NCI-H1930 (cell line): ENCODE measurements at regions not wholly inside any gene's neighbourhood (a gene's known extent, or its start where the extent isn't known, plus 50 kb on each side); places are given as distances from the start of the nearest gene placed in this dataset.
"Not testable (repeated sequence)": the region's sequence is repeated elsewhere in the genome, so short reads cannot be mapped to it uniquely, and the experiment has no call there.

Experiments
- DNase-seq, 2 experiments: peaks; one replicate each; lab custom pipeline; 2025; lab: John Stamatoyannopoulos, UW

- no peak for DNase-seq
Observed at GRCh38 chr7:36037121-36037662, 115.9 kb upstream of the EEPD1 start.

DNA sequence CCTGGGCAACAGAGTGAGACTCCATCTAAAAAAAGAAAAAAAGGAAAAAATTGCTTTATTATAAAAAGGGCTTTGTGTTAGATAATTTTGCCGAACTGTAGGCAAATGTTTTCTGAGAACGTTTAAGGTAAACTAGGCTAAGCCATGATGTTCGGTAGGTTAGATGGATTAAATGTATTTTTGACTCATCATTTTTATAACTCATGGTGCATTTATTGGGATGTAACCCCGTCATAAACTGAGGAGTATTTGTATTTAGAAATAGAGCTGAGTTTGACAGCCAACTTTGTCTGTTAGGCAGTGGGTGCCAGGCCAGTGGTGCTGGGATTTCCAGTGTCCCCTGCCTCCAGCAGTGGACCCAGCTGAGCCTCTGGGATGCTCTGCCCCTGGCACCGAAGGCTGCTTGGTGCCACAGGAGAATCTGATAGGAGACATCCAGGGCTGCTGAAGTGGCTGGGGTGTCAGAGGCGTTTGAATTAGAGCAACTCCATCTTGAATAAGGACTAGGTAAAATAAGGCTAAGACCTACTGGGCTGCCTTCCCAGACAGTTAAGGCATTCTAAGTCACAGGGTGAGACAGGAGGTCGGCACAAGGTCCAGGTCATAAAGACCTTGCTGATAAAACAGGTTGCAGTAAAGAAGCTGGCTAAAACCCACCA is 114.9 kb upstream of the EEPD1 start:
- DNase-seq = no peak

- DNase-seq = no peak
Observed at GRCh38 chr7:36039243-36039642, 113.8 kb upstream of the EEPD1 start.

DNA sequence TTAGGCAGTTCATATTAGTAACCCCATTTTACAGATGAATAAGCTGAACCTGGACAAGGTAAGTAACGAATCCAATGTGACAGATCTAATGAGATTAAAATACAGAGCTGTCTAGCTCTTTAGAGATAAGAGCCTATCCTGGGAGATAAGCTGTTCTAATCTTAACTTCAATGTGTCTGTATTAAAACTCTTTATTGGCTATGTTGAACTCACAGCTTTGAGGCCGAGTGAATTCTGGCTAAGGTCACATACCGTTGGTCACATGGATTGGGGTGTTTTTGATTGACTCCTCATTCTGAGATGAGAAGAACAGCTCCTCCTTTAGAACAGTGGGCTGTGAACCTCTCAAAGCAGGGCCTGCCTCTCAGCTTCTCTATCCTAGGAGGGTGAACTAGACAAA is 113.4 kb upstream of the EEPD1 start:
- no peak for DNase-seq

DNA sequence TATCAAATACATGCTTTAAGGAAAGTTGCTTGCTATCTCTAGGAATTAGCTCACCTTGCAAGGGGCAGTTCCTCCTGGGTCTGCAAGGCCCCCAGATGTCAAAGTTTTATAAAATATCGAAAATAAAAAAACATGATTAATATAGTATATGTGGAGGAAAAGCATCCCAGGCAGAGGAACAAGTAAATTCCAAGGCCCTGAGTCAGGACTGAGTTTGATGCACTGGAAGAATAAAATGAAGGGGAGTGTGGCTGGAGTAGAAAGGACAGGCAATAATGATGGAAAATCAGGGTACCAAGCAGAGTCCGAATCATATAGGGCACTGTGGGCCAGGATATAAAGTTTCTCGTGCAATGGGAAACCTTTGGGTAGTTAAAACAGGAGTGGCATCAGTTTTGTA is 112.4 kb upstream of the EEPD1 start:
- DNase-seq = no peak

DNA sequence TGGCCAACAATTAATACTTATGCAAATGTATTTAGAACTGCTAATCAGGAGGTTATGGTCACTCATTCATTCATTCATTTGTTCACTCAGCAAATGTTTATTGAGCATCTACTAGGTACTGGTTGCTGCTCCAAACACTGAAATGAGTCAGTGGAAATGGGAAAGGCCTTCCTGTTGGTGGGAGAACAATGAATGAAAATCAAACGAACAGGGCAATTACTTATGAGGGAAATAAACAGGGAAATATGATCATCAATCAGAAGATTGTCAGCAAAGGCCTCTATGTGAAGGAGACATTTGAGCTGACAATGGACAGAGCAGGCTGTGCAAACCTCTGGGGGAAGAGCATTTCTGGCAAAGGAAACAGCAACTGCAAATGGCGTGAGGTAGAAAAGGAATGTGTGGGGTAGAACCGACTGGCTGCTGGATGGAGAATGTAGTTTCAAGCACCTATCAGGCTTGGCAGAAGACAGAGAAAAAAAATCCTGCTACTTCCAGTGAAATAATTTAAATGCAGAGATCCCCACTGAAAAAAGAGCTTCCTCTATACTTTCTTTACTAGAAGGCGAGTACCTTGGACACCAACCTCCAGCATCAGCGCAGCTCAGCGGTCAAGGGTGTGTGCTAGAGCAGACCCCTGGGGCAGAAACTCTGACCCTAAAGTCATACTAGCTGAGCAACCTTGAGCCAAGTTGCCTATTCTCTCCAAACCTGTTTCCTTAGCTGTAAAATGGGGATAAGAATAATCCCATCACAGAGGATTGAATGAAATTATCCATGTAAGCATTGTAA is 108.8 kb upstream of the EEPD1 start:
- no peak for DNase-seq

- no peak for DNase-seq
Observed at GRCh38 chr7:36045326-36045725, 107.7 kb upstream of the EEPD1 start.

DNA sequence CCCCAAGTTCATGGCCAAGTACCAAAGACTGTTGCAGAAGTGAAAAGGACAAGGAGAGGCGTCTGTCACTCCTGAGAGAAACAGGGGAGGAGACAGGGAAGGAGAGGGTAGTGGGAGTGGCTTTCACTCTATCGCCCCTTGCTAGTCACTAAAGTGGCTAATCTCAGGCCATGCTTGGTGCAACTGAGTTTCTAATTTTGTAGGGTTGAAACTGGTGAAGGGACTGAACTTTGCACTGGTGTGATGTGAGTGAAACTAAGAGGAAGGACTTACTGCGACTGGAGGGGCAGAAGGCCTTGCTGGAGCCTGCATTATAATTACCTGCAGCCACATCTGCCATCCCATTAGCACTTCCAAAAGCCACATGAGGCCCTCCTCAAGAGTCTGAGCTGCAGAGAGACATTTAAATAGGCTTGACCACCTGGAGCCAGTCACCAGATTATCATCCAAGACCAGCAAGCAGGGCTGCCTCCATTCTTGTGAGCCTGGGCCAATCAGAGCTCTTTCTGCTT is 107.2 kb upstream of the EEPD1 start:
- DNase-seq = no peak

GRCh38 chr7:36047091-36047658 is 105.9 kb upstream of the EEPD1 start:
- DNase-seq = no peak

- no peak for DNase-seq
Observed at GRCh38 chr7:36048141-36048901, 104.7 kb upstream of the EEPD1 start.

DNA sequence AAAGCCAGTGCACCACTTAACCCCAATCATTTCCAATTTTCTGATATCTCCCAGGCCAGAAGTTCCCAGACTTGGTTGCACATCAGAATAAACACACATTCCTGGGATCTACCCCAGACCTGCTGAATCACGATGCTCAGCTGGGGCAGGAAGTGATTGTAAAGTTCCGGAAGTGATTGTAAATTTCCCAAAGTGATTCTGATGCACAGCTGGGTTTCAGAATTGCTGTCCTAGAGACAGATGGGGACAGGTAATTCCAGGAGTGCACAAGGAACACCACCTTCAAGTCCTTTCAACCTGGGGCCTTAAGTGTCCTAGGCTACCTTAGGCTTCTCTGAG is 104.2 kb upstream of the EEPD1 start:
- DNase-seq = no peak

- DNase-seq = no peak
Observed at GRCh38 chr7:36051501-36051900, 101.6 kb upstream of the EEPD1 start.

- no peak for DNase-seq
Observed at GRCh38 chr7:36053589-36053988, 99.5 kb upstream of the EEPD1 start.

- DNase-seq = no peak
Observed at GRCh38 chr7:36054637-36055036, 98.4 kb upstream of the EEPD1 start.

DNA sequence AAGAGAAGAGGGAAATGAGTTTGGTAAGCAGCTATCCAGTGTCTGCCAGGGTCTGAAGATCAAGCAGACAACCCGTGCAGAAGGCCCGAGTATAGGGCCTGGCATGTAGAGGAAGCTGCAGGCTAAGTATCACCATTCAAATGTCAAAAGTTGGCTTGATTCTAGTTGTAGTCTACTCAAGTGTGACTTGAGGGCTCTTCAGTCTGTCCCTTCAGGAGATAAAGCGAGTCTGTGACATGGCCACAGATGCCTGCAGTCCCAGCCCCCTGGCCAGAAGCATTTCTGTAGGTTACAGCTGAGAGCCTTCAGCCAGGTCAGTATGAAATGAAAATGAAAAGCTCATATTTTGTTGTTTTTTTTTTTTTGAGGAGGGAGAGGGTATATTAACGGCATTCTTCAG is 97.8 kb upstream of the EEPD1 start:
- DNase-seq = no peak

- no peak for DNase-seq
Observed at GRCh38 chr7:36057323-36057722, 95.7 kb upstream of the EEPD1 start.

- DNase-seq = no peak
Observed at GRCh38 chr7:36058020-36058592, 94.9 kb upstream of the EEPD1 start.

DNA sequence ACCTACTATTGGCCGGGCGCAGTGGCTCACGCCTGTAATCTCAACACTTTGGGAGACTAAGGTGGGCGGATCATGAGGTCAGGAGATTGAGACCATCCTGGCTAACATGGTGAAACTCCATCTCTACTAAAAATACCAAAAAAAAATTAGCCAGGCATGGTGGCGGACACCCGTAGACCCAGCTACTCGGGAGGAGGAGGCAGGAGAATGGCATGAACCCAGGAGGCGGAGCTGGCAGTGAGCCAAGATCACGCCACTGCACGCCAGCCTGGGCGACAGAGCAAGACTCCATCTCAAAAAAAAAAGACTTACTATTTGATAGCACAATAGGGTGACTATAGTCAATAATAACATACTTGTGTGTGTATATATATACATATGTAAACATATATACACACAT is 92.7 kb upstream of the EEPD1 start:
- not testable (repeated sequence) for DNase-seq

DNA sequence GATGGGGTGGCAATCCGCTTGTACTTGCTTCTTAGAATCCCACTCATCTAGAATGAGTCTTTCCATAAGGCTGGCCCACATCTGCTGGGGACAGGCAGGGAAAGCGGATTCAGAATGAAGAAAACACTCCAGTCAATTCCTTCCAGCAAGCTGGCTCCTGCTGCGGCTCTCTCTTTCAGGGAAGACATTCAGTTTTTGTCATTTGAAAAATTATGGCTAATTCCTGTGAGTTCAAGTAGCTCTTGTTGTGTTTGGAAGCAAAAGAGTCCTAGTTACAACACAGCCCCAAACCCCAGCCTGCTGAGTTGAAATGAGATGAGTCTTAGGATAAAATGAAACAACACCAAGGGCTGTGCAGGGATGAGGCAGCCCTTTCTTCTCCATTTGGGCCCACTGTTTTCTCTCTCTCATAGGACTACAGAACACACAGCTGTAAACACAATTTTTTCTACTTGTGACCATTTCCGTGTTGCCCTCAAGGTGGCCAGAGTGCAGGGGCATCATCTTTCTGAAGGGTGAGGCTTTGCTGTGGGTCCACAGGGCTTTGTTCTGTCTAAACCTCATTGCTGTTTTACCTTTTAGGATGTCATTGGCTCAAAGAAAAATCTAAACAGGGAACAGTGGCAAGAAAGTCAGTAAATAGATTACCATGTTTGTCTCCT is 90.8 kb upstream of the EEPD1 start:
- DNase-seq = no peak

- DNase-seq = no peak
Observed at GRCh38 chr7:36064676-36065075, 88.4 kb upstream of the EEPD1 start.
